AG09319 (cell line): ENCODE measurements at regions not wholly inside any gene's neighbourhood (a gene's known extent, or its start where the extent isn't known, plus 50 kb on each side); places are given as distances from the start of the nearest gene placed in this dataset.

ENCODE experiments used
- DNase-seq: peaks from one replicate; pipeline ENCODE4 v3.0.0-alpha.2; 2010; ENCODE audit warnings: low read depth; ENCODE audit errors: extremely low read depth
- TF ChIP-seq, protein P1 (sequence below): IDR thresholded peaks from 2 replicates; pipeline ENCODE4 v1.5.1; 2011; ENCODE audit warnings: low read depth, mild to moderate bottlenecking, inconsistent platforms, low read length, moderate library complexity

DNA sequence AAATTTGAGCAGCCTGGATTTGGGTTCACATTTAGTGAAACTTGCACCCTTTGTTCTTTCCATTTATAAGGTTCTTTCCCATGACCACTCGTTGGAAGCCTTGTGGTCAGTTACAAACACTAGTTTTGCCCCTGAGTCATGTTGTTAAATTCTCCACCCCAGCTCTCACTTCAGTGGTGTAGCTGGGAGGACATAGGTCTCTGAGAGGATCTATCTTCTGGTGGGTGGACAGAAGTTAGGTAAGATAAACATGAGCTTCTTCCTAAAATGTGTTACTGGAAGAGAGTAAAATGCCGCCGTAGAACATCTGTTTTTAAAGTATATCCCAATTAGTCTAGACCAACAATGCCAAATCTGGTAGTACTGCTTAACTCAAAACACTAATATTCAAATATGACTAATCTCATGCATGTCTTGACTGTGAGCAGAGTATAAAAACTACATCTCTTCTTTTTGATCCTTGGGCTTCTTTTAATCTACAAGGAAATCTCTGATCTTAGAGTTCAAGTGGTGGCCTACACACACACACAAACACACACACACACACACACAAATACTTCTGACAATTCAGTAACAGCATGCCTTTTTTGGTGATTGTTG lies 162.6 kb upstream of the FN1 start:
- peak; percentile 52 for DNase-seq
- TF ChIP-seq, protein P1, sequence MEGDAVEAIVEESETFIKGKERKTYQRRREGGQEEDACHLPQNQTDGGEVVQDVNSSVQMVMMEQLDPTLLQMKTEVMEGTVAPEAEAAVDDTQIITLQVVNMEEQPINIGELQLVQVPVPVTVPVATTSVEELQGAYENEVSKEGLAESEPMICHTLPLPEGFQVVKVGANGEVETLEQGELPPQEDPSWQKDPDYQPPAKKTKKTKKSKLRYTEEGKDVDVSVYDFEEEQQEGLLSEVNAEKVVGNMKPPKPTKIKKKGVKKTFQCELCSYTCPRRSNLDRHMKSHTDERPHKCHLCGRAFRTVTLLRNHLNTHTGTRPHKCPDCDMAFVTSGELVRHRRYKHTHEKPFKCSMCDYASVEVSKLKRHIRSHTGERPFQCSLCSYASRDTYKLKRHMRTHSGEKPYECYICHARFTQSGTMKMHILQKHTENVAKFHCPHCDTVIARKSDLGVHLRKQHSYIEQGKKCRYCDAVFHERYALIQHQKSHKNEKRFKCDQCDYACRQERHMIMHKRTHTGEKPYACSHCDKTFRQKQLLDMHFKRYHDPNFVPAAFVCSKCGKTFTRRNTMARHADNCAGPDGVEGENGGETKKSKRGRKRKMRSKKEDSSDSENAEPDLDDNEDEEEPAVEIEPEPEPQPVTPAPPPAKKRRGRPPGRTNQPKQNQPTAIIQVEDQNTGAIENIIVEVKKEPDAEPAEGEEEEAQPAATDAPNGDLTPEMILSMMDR, result no peak

DNA sequence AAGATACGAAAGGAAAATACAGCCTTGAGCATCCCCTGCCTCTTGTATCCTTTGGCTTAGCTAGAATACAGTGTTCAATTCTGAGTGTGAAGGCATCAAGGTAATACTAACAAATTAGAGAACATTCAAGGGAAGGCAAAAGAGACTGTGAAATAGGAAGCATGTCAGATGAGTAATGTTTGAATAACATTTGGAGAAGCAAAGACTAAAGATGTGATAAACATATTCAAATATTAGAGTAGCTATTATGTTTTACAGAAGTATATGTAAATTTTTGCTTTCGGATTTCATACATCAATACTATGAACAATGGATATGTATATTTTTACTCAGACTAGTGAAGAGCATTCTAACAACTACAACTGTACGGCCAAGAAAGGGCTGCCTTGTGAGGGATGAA lies 161.7 kb upstream of the FN1 start:
- TF ChIP-seq, protein P1, result no peak
- DNase-seq, result no peak

DNA sequence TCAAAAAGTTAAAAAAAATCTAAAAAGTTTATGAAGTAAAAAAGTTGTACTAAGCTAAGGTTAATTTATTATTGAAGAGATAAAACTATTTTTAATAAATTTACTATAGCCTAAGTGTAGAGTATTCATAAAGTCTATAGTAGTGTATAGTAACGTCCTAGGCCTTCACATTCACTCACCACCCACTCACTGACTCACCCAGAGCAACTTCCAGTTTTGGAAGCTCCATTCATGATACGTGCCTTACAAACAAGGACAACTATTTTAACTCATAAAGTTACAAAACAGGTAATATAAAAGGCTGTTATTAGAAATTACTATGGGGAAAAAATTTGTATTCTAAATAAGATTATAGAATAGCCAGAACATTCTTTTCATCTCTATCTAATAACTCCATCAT lies 158.9 kb upstream of the FN1 start:
- TF ChIP-seq, protein P1, result no peak
- no peak for DNase-seq

DNA sequence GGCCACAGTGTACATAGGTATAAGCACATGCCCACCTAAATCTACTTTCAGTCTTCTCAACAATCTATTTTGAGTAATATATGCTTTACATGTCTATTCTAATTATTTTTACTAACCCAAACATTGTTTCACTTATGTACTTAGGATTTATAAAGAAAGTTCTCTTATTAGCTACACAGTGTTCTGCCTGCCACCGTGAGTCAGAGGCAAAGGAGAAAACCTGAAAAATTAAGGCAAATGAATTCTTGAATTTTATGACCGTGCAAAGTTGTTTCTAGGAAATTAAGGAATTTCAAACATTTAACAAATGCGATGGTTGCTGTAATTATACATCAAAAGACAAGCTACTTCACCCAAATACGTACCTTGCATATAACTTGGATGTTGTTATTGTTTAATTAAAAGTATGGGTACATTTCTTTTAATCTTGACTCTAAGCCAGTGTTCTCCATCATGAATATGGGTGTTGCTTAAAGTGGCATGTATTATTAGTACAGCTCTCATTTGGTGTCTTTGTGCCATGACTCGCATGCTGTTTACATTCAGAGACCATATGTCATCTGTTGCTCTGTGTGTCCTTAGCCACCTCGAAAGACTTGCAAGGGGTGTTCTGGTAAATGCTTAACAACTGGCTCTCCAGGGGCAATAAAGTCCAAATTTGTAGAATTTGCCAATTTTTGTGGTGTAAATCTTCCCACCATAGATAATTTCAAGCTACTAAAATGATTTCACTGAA lies 154.3 kb upstream of the FN1 start:
- TF ChIP-seq, protein P1, result no peak
- no peak for DNase-seq

DNA sequence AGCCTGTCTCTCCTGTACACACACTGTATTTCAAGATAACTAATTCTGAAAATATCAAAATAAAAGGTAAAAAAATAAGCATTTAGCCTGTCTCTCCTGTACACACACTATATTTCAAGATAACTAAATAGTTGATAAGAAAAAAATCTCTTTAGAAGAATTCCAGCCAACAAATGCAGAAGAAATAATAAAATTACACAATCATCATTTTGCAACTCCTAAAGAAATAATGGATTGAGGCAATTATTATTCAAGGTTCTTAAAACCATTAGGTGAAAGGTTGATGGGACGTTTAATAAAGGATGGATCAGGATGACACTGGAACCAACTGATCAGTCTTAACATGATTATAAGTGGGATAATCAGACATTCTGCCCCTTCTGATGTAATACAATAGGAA lies 148.0 kb upstream of the FN1 start:
- no peak for DNase-seq
- TF ChIP-seq, protein P1, result no peak

DNA sequence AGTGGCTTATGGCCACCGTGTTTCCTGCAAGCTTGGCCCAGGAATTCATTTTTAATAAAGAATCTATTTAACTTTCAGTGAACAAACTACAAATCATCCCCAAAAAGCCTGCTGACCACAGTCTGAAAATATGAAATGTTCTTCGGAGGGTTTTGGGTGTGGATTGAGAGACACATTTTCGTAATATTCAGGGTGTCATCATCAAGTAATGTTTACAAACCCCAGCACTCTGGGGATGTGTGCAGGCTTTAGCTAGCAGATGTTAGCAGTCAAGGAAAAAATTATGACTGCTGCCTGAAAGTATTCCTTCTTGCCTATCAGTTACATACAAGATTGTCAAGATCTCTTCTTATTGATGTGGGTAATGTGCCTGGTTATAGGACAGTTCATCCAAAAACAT lies 143.9 kb upstream of the FN1 start:
- peak; percentile 73 for DNase-seq
- TF ChIP-seq, protein P1, result no peak

DNA sequence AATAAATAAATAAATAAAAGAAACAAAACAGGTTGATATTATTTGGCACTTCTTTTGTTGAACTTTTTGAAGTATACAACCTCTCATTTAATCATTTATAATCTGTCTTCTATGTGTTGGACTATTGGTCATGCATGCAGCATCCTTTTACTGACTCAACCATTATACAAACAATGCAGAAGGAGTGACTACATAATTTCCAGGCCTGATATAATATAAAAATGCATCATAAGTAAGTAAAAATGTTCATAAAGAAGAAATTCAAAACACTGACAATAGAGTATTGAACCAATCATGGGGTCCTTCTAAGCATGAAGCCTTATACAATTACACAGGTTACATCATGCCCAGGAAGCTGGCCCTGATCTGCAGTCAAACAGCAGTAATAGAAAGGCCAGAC lies 141.5 kb upstream of the FN1 start:
- DNase-seq, result no peak

More for the DNA sequence above, 141.5 kb upstream of the FN1 start:
- TF ChIP-seq, protein P1, result no peak
